ENCODE measurements at regions not wholly inside any gene's neighbourhood (a gene's known extent, or its start where the extent isn't known, plus 50 kb on each side); places are given as distances from the start of the nearest gene placed in this dataset.

DNA sequence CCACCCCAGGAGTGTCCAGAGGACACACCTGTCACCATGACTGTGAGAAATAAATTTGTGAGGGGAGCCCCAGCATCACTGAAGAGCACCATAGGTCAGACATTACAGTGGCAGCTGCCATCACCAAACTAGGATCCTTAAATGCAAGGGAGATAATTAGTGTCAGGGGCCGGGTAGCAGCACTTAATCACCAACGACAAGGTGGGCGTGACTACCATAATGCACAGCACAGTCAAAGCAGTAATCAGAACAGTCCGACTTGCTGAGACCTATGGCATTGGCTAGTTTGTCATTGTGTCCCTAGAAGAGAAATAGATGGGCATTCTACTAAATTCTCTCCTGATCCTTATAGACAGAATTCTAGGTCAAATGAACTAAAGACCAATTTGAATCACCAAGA lies 856.7 kb upstream of the GOT2 start:
- H3K27ac ChIP-seq, result no peak overlapping the region
- no peaks in the 10 kb centered on the region for H3K4me1 ChIP-seq
- H3K36me3 ChIP-seq, result no peaks in the 10 kb centered on the region
- no peak overlapping the region for H3K4me3 ChIP-seq
- 76 to 84% (median 82%) methylated on average over 4 of the region's 4 CpGs for WGBS, 5 donors
- intact Hi-C loops (cut with DNase I; ENCODE audit: low total_unique reads), result no loop called here
- DNase-seq, result no peak
- no peak for TF ChIP-seq POLR2A (IDR thresholded peaks at IDR 0.05)
- no peak for TF ChIP-seq POLR2AphosphoS5 (IDR thresholded peaks at IDR 0.05)
- no peak for TF ChIP-seq EP300 (IDR thresholded peaks at IDR 0.05)
- no peaks in the 10 kb centered on the region for H3K9me3 ChIP-seq
- no peaks in the 10 kb centered on the region for H3K27me3 ChIP-seq

DNA sequence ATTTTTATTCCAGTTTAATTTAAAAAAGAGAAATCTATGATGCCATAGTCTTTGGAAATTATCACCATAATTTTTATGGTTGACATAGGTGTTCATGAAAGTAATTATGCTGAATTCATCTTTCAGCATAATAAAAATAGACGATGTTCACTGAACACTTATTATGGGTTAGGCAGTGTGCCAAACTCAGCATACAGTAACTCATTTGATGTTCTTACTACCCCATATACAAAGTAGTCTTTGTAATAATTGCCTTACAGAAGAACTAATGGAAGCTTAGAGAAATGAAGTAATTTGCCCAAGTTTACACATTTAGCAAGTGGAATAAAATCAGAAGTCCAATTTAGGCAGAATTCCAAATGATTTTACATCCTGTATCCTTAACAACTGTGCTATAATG lies 852.2 kb upstream of the GOT2 start:
- intact Hi-C loops (cut with DNase I; ENCODE audit: low total_unique reads), result no loop called here
- Histone ChIP-seq H3K27me3 (no peaks in the 10 kb centered on the region), H3K9me3 (peaks cover 0 to 3% (median 0%) of the 10 kb centered on the region in 4 donors), H3K4me3 (no peak overlapping the region), H3K36me3 (no peaks in the 10 kb centered on the region), H3K27ac (no peak overlapping the region), H3K4me1 (no peaks in the 10 kb centered on the region)
- TF ChIP-seq POLR2AphosphoS5 (IDR thresholded peaks at IDR 0.05), result no peak
- no peak for TF ChIP-seq POLR2A (IDR thresholded peaks at IDR 0.05)
- no peak for TF ChIP-seq CTCF (IDR thresholded peaks at IDR 0.05)
- TF ChIP-seq EP300 (IDR thresholded peaks at IDR 0.05), result no peak
- 59 to 88% (median 73%) methylated on average over 1 of the region's 1 CpG for WGBS, 5 donors
- DNase-seq, result peak in 1 of 2 donors; percentile 3

DNA sequence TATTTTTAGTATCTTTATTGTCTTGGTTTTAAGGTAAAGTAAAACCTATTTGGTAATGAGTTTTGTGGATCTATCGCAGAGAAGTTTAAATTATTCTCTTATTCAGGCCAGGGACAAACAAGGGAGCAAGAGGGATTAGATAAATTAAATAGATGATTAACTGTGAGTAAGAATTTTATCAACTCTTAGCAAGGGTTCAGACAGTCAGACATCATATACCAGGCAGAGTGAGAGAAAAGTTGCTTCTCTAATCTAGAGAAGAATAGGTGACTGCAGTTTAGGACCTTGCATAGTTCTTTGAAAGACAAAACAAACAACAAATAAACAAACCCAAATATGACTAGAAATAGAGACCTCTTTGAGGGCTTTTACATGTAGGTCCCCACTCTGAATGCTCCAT lies 840.2 kb upstream of the GOT2 start:
- no peak overlapping the region for H3K27ac ChIP-seq
- no peak for DNase-seq
- no peaks in the 10 kb centered on the region for H3K27me3 ChIP-seq
- intact Hi-C loops (cut with DNase I; ENCODE audit: low total_unique reads), result no loop called here
- H3K9me3 ChIP-seq, result no peaks in the 10 kb centered on the region
- H3K4me3 ChIP-seq, result no peak overlapping the region
- H3K4me1 ChIP-seq, result no peaks in the 10 kb centered on the region
- TF ChIP-seq POLR2A (IDR thresholded peaks at IDR 0.05) (no peak), CTCF (IDR thresholded peaks at IDR 0.05) (no peak), POLR2AphosphoS5 (IDR thresholded peaks at IDR 0.05) (no peak), EP300 (IDR thresholded peaks at IDR 0.05) (no peak)
- 84 to 91% (median 89%) methylated on average over 1 of the region's 1 CpG for WGBS, 5 donors
- H3K36me3 ChIP-seq, result no peaks in the 10 kb centered on the region

- H3K36me3 ChIP-seq, result no peaks in the 10 kb centered on the region
- H3K4me3 ChIP-seq, result no peak overlapping the region
- no peak for DNase-seq
- H3K4me1 ChIP-seq, result no peaks in the 10 kb centered on the region
- H3K27ac ChIP-seq, result no peak overlapping the region
- 85 to 88% (median 88%) methylated on average over 5 of the region's 5 CpGs for WGBS, 5 donors
- no peaks in the 10 kb centered on the region for H3K9me3 ChIP-seq
- no peaks in the 10 kb centered on the region for H3K27me3 ChIP-seq
- TF ChIP-seq POLR2AphosphoS5 (IDR thresholded peaks at IDR 0.05) (no peak), EP300 (IDR thresholded peaks at IDR 0.05) (no peak), CTCF (IDR thresholded peaks at IDR 0.05) (no peak), POLR2A (IDR thresholded peaks at IDR 0.05) (no peak)
- intact Hi-C loops (cut with DNase I; ENCODE audit: low total_unique reads), result no loop called here
Measured at GRCh38 chr16:59573528-59574271, 839.6 kb upstream of the GOT2 start.

DNA sequence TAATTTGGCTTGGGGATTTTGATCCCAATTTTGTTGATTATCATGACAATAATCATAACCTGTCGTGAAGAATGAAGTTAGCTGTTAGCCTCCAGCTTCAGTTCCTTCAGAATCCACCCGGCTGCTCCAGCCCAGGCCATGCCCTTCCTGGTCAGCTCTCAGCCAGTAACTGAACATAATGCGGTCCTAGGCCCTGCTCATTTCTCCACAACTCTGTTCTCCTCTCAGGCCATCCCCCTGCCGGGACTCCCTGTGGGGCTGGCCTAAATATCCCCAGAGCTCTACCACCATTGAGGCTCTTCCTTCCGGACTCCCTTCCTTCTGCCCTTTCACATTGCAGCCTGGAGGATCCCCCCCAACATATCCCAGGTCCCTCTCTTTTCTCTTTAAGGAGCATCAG lies 833.4 kb upstream of the GOT2 start:
- WGBS, 5 donors, result 79 to 91% (median 90%) methylated on average over 5 of the region's 5 CpGs
- no peak for TF ChIP-seq POLR2AphosphoS5 (IDR thresholded peaks at IDR 0.05)
- TF ChIP-seq CTCF (IDR thresholded peaks at IDR 0.05), result no peak
- TF ChIP-seq POLR2A (IDR thresholded peaks at IDR 0.05), result no peak
- no peak for TF ChIP-seq EP300 (IDR thresholded peaks at IDR 0.05)
- Histone ChIP-seq H3K27me3 (no peaks in the 10 kb centered on the region), H3K27ac (no peak overlapping the region), H3K9me3 (no peaks in the 10 kb centered on the region), H3K36me3 (no peaks in the 10 kb centered on the region), H3K4me3 (no peak overlapping the region), H3K4me1 (no peaks in the 10 kb centered on the region)
- intact Hi-C loops (cut with DNase I; ENCODE audit: low total_unique reads), result no loop called here
- DNase-seq, result no peak

Measured in stomach (tissue), 8 donors.